H4 (cell line): ENCODE measurements at regions not wholly inside any gene's neighbourhood (a gene's known extent, or its start where the extent isn't known, plus 50 kb on each side); places are given as distances from the start of the nearest gene placed in this dataset.
"Not testable (repeated sequence)": the region's sequence is repeated elsewhere in the genome, so short reads cannot be mapped to it uniquely, and the experiment has no call there.

ENCODE experiments used
- DNase-seq: peaks from one replicate; pipeline ENCODE4 v3.0.0-alpha.2; 2015; ENCODE audit warnings: low spot score

DNA sequence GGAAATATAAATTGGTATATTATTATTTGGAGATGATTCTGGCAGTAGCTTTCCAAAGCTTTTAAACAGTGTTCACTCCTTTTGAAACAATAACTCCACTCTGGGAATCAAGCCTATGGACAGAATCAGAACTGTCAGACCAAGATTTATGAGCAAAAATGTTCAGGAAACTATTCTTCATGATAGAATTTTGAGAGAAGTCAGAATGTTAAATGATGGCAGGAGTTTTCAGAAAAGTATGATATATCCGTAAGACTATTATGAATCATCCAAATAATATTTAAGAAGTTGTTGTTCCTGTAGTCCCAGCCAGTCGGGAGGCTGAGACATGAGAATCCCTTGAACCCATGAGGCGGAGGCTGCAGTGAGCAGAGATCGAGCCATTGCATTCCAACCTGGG, 50.5 kb upstream of the ADGRG2 start:
- DNase-seq = no peak

DNA sequence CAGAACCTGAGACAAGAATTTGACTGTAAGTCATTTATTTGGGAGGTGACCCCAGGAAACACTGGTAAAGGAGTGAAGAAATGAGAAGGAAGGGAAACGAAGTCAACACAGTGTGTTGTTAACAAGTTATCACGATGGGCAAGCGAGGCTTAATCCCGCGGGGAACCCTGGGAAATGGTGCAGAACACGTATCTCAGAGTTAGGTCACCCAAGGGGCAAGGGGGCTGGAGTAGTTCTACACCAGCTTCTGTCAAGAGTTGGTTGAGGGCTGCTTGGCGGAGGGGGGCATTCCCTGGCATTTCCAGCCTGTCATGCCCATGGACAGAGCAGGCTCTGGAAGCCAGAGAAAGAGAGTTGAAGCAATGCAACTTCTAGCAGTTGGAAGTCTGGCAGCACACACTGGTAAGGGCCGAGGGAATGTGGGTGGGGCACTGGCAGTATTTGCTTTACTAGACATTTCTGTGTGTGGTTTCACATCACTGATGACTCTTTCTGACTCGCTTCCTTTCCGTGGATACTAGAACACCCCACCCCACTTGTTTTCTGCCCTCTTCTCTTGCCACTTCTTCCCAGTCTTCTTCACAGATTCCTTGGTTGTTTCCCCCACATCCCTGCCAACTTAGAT, 52.2 kb upstream of the ADGRG2 start:
- DNase-seq = peak; percentile 13

DNA sequence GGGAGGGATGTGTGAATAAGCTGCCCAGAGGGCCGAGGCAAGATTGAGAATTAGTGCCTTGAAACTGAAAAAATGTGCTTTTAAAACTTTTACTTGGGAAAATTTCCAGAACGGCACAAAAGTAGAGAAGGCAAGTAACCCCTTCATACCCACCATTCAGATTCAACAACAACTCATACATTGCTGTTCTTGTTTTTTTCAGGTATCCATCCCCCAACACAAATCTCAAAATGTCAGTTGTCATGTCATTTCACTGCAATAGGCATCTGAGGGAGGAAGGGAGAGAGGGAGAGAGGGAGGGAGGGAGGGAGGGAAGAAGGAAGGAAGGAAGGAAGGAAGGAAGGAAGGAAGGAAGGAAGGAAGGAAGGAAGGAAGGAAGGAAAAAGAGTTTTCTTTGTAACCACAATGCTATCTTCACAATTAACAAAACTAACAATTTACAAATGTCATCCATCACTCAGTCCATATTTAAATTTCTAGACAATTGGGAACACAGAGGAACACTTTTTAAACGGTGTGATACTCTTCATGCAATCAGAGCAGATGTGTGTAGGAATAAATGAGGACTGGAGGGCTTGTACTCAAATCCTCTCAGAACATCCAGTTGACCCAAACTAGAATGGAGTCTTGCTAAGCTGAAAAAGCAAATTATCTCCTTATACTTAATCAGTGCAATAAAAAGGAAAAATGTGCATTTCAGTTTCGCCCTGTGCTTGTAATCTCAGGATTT, 54.8 kb upstream of the ADGRG2 start:
- DNase-seq = no peak

DNA sequence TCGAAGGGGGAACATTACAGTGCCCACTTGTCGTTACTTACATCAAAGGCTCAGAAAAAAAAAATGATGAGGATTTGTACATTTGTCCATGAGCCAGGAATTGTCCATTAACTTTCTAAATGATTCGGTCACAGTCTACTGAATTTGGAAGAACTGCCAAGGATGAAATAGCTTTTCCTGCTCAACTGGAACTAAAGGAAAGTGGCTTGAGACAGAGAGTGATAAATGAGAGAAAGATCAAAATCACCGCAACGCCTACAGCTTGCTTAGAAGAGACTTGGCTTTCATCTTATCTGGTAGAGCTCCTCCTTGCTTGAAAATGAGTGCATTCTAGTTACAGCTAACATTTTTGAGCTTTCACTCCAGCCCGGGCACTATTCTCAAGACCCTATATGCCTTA, 55.5 kb upstream of the ADGRG2 start:
- DNase-seq = no peak

DNA sequence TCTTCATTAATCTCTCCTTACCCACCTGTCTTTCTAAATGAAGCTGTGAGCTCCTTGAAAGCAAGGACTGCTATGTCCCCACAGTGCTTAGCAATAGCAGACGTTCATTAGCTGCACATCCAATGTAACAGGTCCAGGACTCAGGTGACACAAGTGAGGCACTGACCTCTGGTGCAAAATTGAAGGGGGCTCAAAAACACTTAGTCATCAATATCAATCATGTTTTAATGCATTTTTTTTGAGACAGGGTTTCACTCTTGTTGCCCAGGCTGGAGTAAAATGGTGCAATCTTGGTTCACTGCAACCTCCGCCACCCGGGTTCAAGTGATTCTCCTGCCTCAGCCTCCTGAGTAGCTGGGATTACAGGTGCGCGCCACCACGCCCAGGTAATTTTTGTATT, 56.1 kb upstream of the ADGRG2 start:
- DNase-seq = no peak

DNA sequence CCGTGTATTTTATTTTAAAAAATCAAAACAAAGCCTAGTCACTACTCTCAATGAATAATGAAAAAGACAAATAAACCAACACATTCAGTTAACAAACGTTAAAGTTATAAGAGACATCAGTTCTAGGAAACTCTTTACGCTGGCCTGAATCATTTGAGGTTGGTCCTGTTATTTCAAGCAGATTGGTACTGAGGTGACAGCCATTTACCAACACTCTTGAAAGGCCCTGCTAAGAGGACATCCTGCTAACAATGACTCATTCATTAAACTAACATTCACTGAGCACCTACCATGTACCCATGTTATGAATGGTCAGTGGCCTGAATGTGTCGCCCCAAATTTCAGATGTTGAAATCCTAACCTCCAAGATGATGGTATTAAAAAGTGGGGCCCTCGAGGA, 57.1 kb upstream of the ADGRG2 start:
- DNase-seq = no peak

DNA sequence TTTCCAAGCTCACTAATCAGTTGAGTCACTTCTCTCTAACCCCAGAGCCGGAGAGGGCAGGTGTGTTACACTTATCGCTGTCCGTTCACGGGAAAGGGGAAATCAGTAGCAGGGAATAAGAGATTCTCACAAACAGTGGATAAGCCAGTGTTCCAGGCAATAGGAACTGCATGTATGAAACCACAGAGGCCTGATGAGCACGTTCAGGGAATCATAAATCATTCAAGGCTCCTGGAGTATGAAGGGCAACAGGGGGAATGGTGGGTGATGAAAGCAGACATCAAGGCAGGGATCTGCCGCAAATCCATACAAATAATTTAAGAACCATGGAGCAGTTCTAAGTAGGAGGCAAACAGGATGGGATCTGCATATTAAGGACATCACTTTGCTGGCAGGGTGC, 59.1 kb upstream of the ADGRG2 start:
- DNase-seq = no peak

DNA sequence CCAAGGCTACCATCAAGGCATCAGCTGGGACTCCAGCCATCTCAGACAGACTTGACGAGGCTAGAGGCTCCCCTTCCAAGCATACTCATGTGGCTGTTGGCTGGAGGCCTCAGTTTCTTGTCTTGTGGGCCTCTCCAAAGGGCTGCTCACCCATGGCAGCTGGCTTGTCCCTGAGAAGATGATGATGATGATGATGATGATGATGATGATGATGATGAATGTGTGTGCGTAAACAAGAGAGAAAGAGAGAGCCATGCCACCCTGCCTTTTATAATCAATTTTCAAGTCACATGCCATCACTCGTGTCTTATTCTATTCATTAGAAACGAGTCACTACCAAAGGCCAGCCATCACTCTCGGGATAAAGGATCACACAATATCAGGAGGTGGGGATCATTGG, 60.5 kb upstream of the ADGRG2 start:
- no peak for DNase-seq

DNA sequence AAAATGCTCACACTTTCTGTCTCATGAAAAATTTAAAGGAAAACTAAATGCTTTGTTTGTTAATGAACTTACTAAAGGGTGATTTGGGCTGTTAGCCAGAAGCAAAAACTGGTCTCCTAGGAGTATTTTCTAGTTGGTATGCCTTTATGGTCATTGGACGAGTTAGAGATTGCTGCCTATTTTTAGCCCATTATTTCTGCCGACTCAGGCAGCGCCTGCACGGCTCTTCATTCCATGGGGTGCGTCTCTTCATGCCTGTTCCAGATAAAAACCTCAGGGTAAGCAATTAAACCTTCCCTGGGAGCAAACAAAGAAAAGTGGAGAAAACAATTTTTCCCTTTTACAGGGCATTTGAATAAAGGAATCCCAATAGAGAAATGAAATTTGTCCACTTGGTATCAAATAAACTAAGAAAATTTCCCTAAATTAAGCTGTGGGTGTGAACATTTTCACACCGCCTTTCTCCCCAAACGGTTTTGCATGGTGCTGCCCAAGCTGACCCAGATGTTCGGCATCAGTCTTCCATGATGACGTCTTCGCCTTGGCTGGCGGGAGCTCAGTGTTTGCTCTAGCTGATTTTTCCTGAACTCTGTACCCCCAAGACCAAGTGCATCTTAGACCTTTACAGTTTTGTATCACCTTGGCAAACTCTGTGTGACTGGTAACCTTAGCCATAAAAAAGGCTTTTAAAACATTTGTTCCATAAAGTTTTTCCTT, 61.7 kb upstream of the ADGRG2 start:
- DNase-seq = no peak

DNA sequence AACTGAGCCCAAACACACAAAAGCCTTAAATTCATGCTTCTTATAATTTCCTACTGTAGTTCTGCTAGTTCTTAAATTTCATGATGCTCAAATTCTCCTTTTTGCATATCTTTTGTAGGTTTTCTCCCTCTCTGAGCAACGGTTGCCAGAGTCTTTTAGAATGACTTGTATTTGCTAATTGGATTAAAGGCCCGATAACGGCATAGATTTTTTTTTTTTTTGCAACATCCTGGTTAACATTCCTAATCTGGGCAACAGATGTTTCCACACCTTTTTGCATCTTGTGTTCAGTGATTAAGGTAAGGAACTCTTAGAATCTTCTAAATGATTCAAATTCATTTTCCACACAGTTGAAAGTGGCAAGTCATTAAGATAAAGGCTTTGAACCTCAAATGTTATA, 66.3 kb upstream of the ADGRG2 start:
- DNase-seq = no peak

DNA sequence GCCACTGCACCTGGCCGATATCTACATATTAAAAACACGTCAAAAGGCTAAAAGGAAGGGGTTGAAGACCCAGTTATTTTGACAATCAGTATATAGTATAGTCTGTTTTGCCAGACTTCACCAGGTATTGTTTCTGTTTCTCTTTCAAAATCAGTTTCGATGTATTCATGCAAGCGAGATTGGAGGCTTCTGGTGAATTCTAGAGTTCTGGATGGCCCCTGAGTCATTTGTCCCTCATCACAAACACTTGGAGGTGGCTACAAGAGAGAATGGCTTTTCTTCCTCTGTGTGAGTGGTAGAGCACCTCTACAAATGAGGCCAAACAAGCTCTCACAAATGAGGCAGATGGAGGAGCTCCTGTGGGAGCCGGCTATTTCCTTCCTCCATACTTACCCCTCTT, 68.6 kb upstream of the ADGRG2 start:
- DNase-seq = no peak

DNA sequence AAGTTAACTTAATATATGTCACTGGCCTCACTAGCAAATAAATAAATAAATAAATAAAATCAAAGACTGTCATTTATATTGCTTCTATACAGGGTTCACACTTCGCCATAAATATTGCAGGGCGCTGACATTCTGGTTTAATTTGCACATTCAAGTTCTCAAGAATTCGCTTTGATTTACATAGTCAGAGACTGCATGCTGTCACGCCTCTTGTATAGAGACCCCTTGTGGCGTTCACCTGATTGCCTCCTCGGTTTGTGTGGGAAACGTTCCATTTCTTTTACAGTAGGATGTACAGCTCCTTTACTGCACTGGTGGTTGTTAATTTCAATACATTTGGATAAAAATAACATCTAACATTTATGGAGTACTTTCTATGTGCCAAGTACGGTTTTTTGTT, 71.3 kb upstream of the ADGRG2 start:
- no peak for DNase-seq

DNA sequence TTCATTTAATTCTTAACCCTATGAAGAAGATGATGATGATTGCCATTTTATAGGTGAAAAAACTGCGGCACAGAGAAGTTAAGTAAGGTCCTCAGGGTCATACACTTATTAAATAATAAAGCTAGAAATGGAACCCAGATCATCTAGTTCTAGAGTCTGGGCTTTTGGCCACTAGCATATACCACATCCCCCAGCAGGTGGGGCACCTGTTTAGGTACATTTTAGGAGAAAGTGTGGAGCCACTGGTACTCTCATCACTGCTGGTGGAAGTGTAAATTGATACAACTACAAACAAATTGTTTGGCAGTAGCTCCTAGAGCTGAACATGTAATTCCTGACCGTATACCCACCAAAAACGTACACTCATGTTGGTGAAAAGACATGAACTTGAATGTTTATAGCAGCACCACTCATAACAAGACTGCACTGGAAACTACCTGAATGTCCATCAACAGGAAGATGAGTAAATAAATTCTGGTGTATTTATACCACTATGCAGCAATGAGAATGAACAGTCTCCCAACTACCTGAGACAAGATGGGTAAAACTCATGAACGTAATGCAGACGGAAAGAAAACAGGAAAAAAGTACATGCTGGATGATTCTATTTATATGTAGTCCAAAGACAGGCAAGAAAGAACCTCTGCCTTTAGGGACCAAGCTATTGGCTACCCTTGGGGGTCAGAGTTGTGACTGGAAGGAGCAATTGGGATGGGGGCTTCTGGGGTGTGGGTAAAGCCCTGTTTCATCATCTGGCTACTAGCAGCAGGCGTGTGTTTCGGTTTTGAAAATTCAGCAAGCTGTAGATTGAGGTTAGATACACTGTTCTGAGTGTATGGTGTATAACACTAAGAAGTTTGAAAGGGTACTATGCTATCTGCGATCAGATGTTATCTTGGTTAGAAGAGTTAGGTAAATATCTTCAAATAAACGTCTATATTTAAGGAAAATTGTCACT, 72.3 kb upstream of the ADGRG2 start:
- no peak for DNase-seq

DNA sequence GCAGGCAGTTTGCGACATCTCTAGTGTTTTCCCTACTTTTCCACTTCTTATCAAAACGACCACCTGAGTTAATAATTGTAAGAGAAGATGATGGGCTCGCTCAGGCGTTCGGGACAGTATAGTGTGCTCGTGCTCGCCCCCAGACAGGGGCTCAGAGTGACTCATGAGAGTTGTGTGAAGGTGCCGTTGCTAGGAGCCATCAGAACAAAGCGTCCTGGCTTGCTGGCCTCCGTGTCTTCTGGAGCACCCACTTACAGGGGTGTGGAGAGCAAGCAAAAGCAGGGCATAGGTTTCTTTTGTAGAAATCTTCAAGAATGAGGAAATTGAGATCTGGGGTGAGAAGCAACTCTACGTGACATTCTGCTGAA, 73.0 kb upstream of the ADGRG2 start:
- no peak for DNase-seq

DNA sequence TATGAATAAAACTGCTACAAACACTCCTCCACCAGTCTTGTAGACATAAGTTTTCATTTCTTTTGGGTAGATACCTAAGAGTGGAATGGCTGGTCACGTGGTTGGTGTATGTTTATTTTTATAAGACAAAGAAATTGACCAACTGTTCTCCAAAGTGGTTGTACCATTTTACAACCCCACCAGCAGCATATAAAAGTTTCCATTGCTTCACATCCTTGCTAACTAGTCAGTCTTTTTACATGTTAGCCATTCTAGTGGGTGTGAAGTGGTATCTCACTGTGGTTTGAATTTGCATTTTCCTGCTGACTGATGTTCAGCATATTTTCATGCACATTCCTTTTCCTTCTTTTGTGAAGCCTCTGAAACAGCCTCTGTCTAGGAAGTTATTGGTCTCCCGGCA, 76.2 kb upstream of the ADGRG2 start:
- DNase-seq = no peak

DNA sequence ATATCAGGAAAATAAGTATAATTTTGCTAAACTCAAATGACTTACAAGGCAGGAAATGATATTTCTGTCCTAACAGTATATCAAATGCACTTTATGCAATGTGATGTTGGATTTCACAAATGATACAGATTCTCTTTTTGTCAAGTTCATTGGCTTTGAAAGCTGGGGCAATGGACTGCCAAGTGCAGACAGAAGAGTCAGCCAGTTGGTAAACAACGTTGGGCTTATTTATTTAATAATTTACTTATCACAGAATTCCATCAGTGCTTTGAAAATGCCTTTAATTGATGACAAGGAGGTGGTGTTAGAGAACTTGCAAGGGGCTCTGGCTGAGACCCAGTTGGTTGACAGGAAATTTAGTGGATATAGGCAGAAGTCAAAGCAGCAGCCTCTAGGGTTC, 79.9 kb upstream of the ADGRG2 start:
- no peak for DNase-seq

DNA sequence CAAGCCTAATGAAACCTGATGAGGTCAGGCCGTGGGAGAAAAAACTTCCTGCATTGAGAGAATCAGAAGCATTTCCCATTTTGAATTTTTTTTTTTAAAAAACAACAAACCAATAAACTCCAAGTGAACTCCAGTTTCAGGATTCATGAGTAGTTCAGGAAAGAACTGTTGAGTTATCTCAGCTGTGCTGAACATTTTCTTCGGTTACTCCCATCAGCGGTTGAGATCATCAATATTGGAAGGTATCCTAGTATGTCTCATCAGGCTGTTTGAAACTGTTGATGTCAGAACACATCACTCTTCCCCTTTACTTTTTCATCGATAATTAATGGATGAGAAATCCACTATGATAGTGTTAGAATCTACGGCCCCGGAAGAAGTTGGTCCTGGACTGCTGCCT, 82.4 kb upstream of the ADGRG2 start:
- no peak for DNase-seq

DNA sequence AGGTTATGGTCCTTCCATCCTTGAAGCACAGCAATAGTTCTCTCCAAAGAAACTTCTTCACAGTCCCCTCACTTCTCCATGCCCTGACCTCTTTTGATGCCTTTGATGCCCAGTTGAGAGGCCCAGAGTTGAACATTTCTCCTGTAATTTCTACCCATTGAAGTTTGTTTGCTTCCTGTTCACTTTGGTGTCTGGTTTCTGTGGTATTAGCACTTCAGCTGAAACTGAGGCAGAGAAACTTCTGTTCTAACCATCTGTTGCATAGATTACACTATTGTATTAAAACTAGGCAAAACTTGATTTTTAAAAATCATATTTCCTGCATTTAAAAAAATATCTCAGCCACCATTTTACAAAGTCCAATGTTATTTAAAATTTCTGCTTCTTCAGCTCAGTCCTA, 89.8 kb upstream of the ADGRG2 start:
- no peak for DNase-seq

DNA sequence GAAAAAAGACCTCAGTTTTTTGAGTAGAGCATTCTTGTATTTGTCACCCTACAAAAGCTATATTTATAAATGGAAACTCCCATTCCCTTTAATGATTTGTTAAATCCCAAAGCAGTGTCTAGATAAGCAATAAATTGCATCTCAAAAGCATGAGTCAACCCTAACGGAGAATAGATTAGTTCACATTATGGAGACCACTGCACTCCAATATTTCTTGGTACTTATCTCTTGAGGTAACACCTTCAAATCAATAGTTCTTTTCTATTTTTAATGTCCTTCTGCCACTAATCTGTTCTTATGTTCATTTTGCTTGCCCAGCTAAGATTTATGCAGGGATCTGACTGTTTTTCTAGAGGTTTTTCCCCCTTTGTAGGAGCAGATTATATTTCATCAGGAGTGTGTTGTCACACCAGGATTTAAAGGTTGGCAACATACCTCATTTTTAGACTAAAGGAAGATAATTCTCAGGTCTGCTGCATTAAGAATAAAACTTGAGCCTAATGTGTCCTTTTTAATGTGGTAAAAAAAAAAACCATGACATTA, 91.4 kb upstream of the ADGRG2 start:
- no peak for DNase-seq

DNA sequence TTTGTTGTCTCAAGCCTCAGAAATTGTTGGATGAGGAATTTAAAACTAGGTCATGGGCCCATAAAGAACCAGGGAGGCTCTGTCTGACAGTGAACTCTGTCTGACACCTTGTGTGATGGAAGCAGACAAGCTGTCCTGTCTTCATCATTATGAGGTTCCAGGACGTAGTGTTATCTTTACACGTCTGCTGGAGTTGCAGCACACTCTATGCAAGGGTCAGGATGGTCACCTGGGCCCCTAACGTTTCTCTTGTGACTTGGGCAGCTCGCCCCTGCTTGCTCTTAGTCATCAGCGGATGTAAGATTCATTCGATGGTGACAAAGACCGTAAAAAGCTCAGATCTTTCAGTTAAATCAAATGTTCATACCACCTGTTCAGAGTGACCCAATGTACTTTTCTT, 92.0 kb upstream of the ADGRG2 start:
- DNase-seq = no peak

DNA sequence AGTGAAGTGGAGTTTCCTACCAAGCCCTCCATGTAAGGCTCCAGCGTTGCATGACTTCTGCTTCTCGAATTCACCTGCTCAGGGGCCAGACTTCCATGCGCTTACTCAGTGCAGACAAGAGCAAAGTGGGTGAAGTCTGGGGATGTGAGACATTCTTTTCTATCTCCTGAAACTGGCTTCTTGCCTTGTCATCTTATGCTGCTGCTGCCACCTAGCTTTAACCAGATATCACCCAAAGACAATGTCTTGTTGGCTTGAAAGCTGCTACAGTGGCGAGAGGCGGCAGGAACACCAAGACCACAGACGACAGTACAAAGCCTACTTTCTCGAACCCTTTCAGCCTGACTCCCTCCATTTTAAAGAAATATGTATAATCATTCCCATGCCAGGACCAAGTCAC, 103.6 kb upstream of the ADGRG2 start:
- DNase-seq = peak; percentile 30

DNA sequence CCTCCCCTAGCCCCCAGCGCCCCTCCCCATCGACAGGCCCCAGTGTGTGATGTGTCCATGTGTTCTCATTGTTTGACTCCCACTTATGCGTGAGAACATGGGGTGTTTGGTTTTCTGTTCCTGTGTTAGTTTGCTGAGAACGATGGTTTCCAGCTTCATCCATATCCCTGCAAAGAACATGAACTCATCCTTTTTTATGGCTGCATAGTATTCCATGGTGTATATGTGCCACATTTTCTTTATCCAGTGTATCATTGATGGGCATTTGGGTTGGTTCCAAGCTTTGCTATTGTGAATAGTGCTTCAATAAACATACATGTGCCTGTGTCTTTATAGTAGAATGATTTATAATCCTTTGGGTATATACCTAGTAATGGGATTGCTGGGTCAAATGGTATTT, 107.6 kb upstream of the ADGRG2 start:
- DNase-seq = not testable (repeated sequence)
